ENCODE measurements at regions not wholly inside any gene's neighbourhood (a gene's known extent, or its start where the extent isn't known, plus 50 kb on each side); places are given as distances from the start of the nearest gene placed in this dataset.

DNA sequence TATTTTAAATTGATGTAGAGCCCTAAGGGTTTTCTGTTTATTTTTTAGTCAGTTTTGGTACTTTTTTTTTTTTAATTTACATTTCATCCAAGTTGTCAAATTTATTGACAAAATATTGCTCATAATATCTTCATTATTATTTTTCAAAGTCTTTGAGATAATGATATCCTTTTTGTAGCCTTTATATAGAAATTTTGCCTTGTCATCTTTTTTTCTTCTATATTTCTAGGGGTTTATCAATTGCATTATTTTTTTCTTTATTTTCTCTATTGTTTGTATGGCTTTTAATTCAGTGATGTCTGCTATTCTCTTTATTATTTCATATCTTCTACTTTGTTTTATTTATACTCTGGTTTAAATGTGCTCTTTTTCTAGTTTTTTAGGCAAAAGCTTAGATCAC lies 863.0 kb upstream of the GJE1 start:
- H3K27ac Mint-ChIP-seq = no peak overlapping the region
- Histone ChIP-seq H3K9me3 (ENCODE audit: control insufficient read depth, low read length) (no peaks in the 10 kb centered on the region), H3K27ac (ENCODE audit: low read depth, low read length) (no peak overlapping the region), H3K9ac (ENCODE audit: extremely low read depth, low read length, poor library complexity, severe bottlenecking) (no peak overlapping the region), H3K27me3 (ENCODE audit: control insufficient read depth, insufficient read depth, low read length, poor library complexity, severe bottlenecking) (no peaks in the 10 kb centered on the region), H3K4me1 (ENCODE audit: control insufficient read depth, insufficient read depth, low read length) (no peaks in the 10 kb centered on the region), H3K36me3 (ENCODE audit: control insufficient read depth, insufficient read depth, low read length) (no peaks in the 10 kb centered on the region), H3K4me3 (ENCODE audit: low read length) (no peak overlapping the region)
- DNase-seq = no peak
- H3K4me1 Mint-ChIP-seq = peaks cover 9% of the 10 kb centered on the region
- no peak overlapping the region for H3K4me3 Mint-ChIP-seq
- no peaks in the 10 kb centered on the region for H3K27me3 Mint-ChIP-seq (ENCODE audit: insufficient read depth)
- no peaks in the 10 kb centered on the region for H3K36me3 Mint-ChIP-seq (ENCODE audit: low read depth)
- H3K9me3 Mint-ChIP-seq = no peaks in the 10 kb centered on the region
- TF ChIP-seq, protein P1, sequence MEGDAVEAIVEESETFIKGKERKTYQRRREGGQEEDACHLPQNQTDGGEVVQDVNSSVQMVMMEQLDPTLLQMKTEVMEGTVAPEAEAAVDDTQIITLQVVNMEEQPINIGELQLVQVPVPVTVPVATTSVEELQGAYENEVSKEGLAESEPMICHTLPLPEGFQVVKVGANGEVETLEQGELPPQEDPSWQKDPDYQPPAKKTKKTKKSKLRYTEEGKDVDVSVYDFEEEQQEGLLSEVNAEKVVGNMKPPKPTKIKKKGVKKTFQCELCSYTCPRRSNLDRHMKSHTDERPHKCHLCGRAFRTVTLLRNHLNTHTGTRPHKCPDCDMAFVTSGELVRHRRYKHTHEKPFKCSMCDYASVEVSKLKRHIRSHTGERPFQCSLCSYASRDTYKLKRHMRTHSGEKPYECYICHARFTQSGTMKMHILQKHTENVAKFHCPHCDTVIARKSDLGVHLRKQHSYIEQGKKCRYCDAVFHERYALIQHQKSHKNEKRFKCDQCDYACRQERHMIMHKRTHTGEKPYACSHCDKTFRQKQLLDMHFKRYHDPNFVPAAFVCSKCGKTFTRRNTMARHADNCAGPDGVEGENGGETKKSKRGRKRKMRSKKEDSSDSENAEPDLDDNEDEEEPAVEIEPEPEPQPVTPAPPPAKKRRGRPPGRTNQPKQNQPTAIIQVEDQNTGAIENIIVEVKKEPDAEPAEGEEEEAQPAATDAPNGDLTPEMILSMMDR (conservative IDR thresholded peaks at IDR 0.05) = no peak

DNA sequence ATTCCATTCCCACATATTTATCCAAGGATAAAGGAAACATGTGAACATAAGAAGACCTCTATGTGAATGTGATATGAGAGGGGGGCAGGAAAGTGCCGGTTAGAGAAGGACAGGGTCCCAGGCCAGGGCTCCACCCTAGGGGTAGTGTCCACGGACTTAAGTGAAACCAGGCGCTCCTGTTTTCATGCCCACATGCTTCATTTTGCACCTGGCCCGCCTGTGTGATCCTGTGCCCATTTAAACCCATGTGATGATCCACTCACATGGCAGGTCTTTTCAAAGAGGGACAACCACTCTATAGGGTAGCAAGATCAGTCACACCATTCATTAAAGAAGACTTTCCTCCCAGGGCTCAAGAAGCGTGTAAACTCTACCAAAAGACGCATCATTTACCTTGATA lies 865.3 kb upstream of the GJE1 start:
- H3K9me3 Mint-ChIP-seq = no peaks in the 10 kb centered on the region
- H3K27me3 Mint-ChIP-seq (ENCODE audit: insufficient read depth) = no peaks in the 10 kb centered on the region
- H3K36me3 ChIP-seq (ENCODE audit: control insufficient read depth, insufficient read depth, low read length) = no peaks in the 10 kb centered on the region
- no peak overlapping the region for H3K4me3 Mint-ChIP-seq
- no peaks in the 10 kb centered on the region for H3K9me3 ChIP-seq (ENCODE audit: control insufficient read depth, low read length)
- no peak overlapping the region for H3K27ac Mint-ChIP-seq
- H3K27ac ChIP-seq (ENCODE audit: low read depth, low read length) = no peak overlapping the region
- H3K4me3 ChIP-seq (ENCODE audit: low read length) = no peak overlapping the region
- 88% methylated on average over 6 of the region's 6 CpGs; no CpG with 5 or more reads in 1 of the 2 experiments for WGBS, 2 experiments (ENCODE audit: insufficient coverage in 1 of 2, insufficient read length in 1 of 2)
- peaks cover 16% of the 10 kb centered on the region for H3K4me1 Mint-ChIP-seq
- no peaks in the 10 kb centered on the region for H3K27me3 ChIP-seq (ENCODE audit: control insufficient read depth, insufficient read depth, low read length, poor library complexity, severe bottlenecking)
- no peaks in the 10 kb centered on the region for H3K36me3 Mint-ChIP-seq (ENCODE audit: low read depth)
- TF ChIP-seq, protein P1 (conservative IDR thresholded peaks at IDR 0.05) = no peak
- DNase-seq = no peak
- H3K9ac ChIP-seq (ENCODE audit: extremely low read depth, low read length, poor library complexity, severe bottlenecking) = no peak overlapping the region
- no peaks in the 10 kb centered on the region for H3K4me1 ChIP-seq (ENCODE audit: control insufficient read depth, insufficient read depth, low read length)

DNA sequence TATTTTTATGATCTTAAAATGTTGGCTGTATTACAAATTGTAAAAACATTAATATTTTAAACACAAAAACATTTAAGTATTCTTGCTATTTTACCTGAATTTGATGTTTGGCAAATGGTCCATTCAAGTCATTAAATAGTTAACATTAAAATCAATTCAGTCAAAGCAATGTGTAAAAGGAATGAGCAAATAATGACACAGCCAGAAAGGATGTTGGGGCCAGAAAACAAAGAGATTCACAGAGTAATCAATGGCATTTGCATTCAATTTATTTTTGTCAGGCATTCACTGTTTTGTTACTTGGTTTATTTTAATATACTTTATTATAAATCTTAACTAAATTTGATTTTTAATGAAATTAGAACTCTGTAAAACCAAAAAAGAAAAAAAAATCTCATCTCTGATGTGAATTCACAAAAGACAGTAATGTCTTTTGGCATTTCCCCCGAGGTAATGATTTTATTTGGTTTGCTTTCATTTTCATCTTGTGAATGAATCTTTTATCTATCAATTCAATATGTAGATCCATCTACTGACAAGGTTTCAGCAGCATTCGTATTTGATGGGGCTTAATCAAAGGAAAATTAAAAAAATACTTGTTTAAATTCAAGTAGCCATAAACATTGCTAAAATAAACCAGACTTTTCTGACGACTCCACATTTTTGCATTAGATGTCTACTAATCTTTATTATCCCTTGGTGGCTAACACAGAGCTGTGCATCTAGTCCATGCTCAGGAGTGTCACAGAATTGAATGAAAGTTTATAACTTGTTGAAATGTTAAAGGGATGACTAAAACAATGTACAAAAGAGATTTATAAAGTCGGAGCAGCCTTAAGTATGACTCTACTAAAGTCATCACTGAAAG lies 866.7 kb upstream of the GJE1 start:
- no peak overlapping the region for H3K4me3 ChIP-seq (ENCODE audit: low read length)
- no peak for DNase-seq

More for the DNA sequence above, 866.7 kb upstream of the GJE1 start:
- Histone ChIP-seq H3K9me3 (ENCODE audit: control insufficient read depth, low read length) (no peaks in the 10 kb centered on the region), H3K4me1 (ENCODE audit: control insufficient read depth, insufficient read depth, low read length) (no peaks in the 10 kb centered on the region), H3K27ac (ENCODE audit: low read depth, low read length) (no peak overlapping the region), H3K9ac (ENCODE audit: extremely low read depth, low read length, poor library complexity, severe bottlenecking) (no peak overlapping the region), H3K36me3 (ENCODE audit: control insufficient read depth, insufficient read depth, low read length) (no peaks in the 10 kb centered on the region), H3K27me3 (ENCODE audit: control insufficient read depth, insufficient read depth, low read length, poor library complexity, severe bottlenecking) (no peaks in the 10 kb centered on the region)
- H3K27ac Mint-ChIP-seq = peak overlapping the region; percentile 83
- no peaks in the 10 kb centered on the region for H3K9me3 Mint-ChIP-seq
- peaks cover 16% of the 10 kb centered on the region for H3K4me1 Mint-ChIP-seq
- TF ChIP-seq, protein P1 (conservative IDR thresholded peaks at IDR 0.05) = no peak
- no peaks in the 10 kb centered on the region for H3K36me3 Mint-ChIP-seq (ENCODE audit: low read depth)
- 90 to 100% methylated on average over 1 to 4 of the region's 4 CpGs for WGBS, 2 experiments (ENCODE audit: insufficient coverage in 1 of 2, insufficient read length in 1 of 2)
- H3K4me3 Mint-ChIP-seq = no peak overlapping the region
- H3K27me3 Mint-ChIP-seq (ENCODE audit: insufficient read depth) = no peaks in the 10 kb centered on the region

Data from endodermal cell (in vitro differentiated cells).